ENCODE measurements at regions not wholly inside any gene's neighbourhood (a gene's known extent, or its start where the extent isn't known, plus 50 kb on each side); places are given as distances from the start of the nearest gene placed in this dataset.
"Not testable (repeated sequence)": the region's sequence is repeated elsewhere in the genome, so short reads cannot be mapped to it uniquely, and the experiment has no call there.

- not testable (repeated sequence) for H3K4me3 ChIP-seq (ENCODE audit: low read length in 3 of 3); H3K27ac ChIP-seq (ENCODE audit: low read depth, low read length); H3K9me3 ChIP-seq (ENCODE audit: control insufficient read depth in 3 of 3, low read length in 3 of 3); H3K27me3 ChIP-seq (ENCODE audit: control insufficient read depth in 3 of 3, insufficient read depth in 3 of 3, low read length in 3 of 3); H3K9ac ChIP-seq (ENCODE audit: low read depth in 1 of 3, low read length in 3 of 3); H3K36me3 ChIP-seq (ENCODE audit: control insufficient read depth in 3 of 3, insufficient read depth in 3 of 3, low read length in 3 of 3); H3K4me1 ChIP-seq (ENCODE audit: control insufficient read depth in 3 of 3, insufficient read depth in 3 of 3, low read length in 3 of 3)
Observed at GRCh38 chr9:41772541-41772940, 356.7 kb downstream of the CNTNAP3B start.

- H3K9me3 ChIP-seq (ENCODE audit: control insufficient read depth in 3 of 3, low read length in 3 of 3); H3K27me3 ChIP-seq (ENCODE audit: control insufficient read depth in 3 of 3, insufficient read depth in 3 of 3, low read length in 3 of 3); H3K27ac ChIP-seq (ENCODE audit: low read depth, low read length); H3K36me3 ChIP-seq (ENCODE audit: control insufficient read depth in 3 of 3, insufficient read depth in 3 of 3, low read length in 3 of 3); H3K9ac ChIP-seq (ENCODE audit: low read depth in 1 of 3, low read length in 3 of 3); H3K4me3 ChIP-seq (ENCODE audit: low read length in 3 of 3); H3K4me1 ChIP-seq (ENCODE audit: control insufficient read depth in 3 of 3, insufficient read depth in 3 of 3, low read length in 3 of 3): not testable (repeated sequence)
Observed at GRCh38 chr9:41771693-41772092, 357.5 kb downstream of the CNTNAP3B start.

- H3K27me3 ChIP-seq (ENCODE audit: control insufficient read depth in 3 of 3, insufficient read depth in 3 of 3, low read length in 3 of 3); H3K27ac ChIP-seq (ENCODE audit: low read depth, low read length); H3K9me3 ChIP-seq (ENCODE audit: control insufficient read depth in 3 of 3, low read length in 3 of 3); H3K4me3 ChIP-seq (ENCODE audit: low read length in 3 of 3); H3K36me3 ChIP-seq (ENCODE audit: control insufficient read depth in 3 of 3, insufficient read depth in 3 of 3, low read length in 3 of 3); H3K4me1 ChIP-seq (ENCODE audit: control insufficient read depth in 3 of 3, insufficient read depth in 3 of 3, low read length in 3 of 3); H3K9ac ChIP-seq (ENCODE audit: low read depth in 1 of 3, low read length in 3 of 3): not testable (repeated sequence)
Observed at GRCh38 chr9:41754822-41755221, 374.4 kb downstream of the CNTNAP3B start.

GRCh38 chr9:41754403-41754802 is 374.8 kb downstream of the CNTNAP3B start:
- not testable (repeated sequence) for H3K36me3 ChIP-seq (ENCODE audit: control insufficient read depth in 3 of 3, insufficient read depth in 3 of 3, low read length in 3 of 3); H3K4me1 ChIP-seq (ENCODE audit: control insufficient read depth in 3 of 3, insufficient read depth in 3 of 3, low read length in 3 of 3); H3K27me3 ChIP-seq (ENCODE audit: control insufficient read depth in 3 of 3, insufficient read depth in 3 of 3, low read length in 3 of 3); H3K4me3 ChIP-seq (ENCODE audit: low read length in 3 of 3); H3K27ac ChIP-seq (ENCODE audit: low read depth, low read length); H3K9ac ChIP-seq (ENCODE audit: low read depth in 1 of 3, low read length in 3 of 3); H3K9me3 ChIP-seq (ENCODE audit: control insufficient read depth in 3 of 3, low read length in 3 of 3)

GRCh38 chr9:41741897-41742296 is 387.3 kb downstream of the CNTNAP3B start:
- not testable (repeated sequence) for H3K9ac ChIP-seq (ENCODE audit: low read depth in 1 of 3, low read length in 3 of 3); H3K27ac ChIP-seq (ENCODE audit: low read depth, low read length); H3K4me1 ChIP-seq (ENCODE audit: control insufficient read depth in 3 of 3, insufficient read depth in 3 of 3, low read length in 3 of 3)

GRCh38 chr9:41741173-41741572 is 388.1 kb downstream of the CNTNAP3B start:
- not testable (repeated sequence) for H3K9me3 ChIP-seq (ENCODE audit: control insufficient read depth in 3 of 3, low read length in 3 of 3); H3K9ac ChIP-seq (ENCODE audit: low read depth in 1 of 3, low read length in 3 of 3); H3K27ac ChIP-seq (ENCODE audit: low read depth, low read length); H3K4me1 ChIP-seq (ENCODE audit: control insufficient read depth in 3 of 3, insufficient read depth in 3 of 3, low read length in 3 of 3); H3K27me3 ChIP-seq (ENCODE audit: control insufficient read depth in 3 of 3, insufficient read depth in 3 of 3, low read length in 3 of 3); H3K36me3 ChIP-seq (ENCODE audit: control insufficient read depth in 3 of 3, insufficient read depth in 3 of 3, low read length in 3 of 3); H3K4me3 ChIP-seq (ENCODE audit: low read length in 3 of 3)

More at GRCh38 chr9:41741897-41742296, 387.3 kb downstream of the CNTNAP3B start:
- not testable (repeated sequence) for H3K27me3 ChIP-seq (ENCODE audit: control insufficient read depth in 3 of 3, insufficient read depth in 3 of 3, low read length in 3 of 3); H3K9me3 ChIP-seq (ENCODE audit: control insufficient read depth in 3 of 3, low read length in 3 of 3); H3K36me3 ChIP-seq (ENCODE audit: control insufficient read depth in 3 of 3, insufficient read depth in 3 of 3, low read length in 3 of 3); H3K4me3 ChIP-seq (ENCODE audit: low read length in 3 of 3)

- H3K27ac ChIP-seq (ENCODE audit: low read depth, low read length); H3K9ac ChIP-seq (ENCODE audit: low read depth in 1 of 3, low read length in 3 of 3); H3K4me3 ChIP-seq (ENCODE audit: low read length in 3 of 3); H3K9me3 ChIP-seq (ENCODE audit: control insufficient read depth in 3 of 3, low read length in 3 of 3); H3K27me3 ChIP-seq (ENCODE audit: control insufficient read depth in 3 of 3, insufficient read depth in 3 of 3, low read length in 3 of 3); H3K36me3 ChIP-seq (ENCODE audit: control insufficient read depth in 3 of 3, insufficient read depth in 3 of 3, low read length in 3 of 3); H3K4me1 ChIP-seq (ENCODE audit: control insufficient read depth in 3 of 3, insufficient read depth in 3 of 3, low read length in 3 of 3): not testable (repeated sequence)
Observed at GRCh38 chr9:41738681-41739080, 390.5 kb downstream of the CNTNAP3B start.

GRCh38 chr9:41699190-41699589 is 430.0 kb downstream of the CNTNAP3B start:
- H3K27me3 ChIP-seq (ENCODE audit: control insufficient read depth in 3 of 3, insufficient read depth in 3 of 3, low read length in 3 of 3); H3K36me3 ChIP-seq (ENCODE audit: control insufficient read depth in 3 of 3, insufficient read depth in 3 of 3, low read length in 3 of 3); H3K27ac ChIP-seq (ENCODE audit: low read depth, low read length); H3K9me3 ChIP-seq (ENCODE audit: control insufficient read depth in 3 of 3, low read length in 3 of 3); H3K4me3 ChIP-seq (ENCODE audit: low read length in 3 of 3); H3K9ac ChIP-seq (ENCODE audit: low read depth in 1 of 3, low read length in 3 of 3); H3K4me1 ChIP-seq (ENCODE audit: control insufficient read depth in 3 of 3, insufficient read depth in 3 of 3, low read length in 3 of 3): not testable (repeated sequence)

- not testable (repeated sequence) for H3K4me1 ChIP-seq (ENCODE audit: control insufficient read depth in 3 of 3, insufficient read depth in 3 of 3, low read length in 3 of 3); H3K9me3 ChIP-seq (ENCODE audit: control insufficient read depth in 3 of 3, low read length in 3 of 3); H3K27me3 ChIP-seq (ENCODE audit: control insufficient read depth in 3 of 3, insufficient read depth in 3 of 3, low read length in 3 of 3); H3K27ac ChIP-seq (ENCODE audit: low read depth, low read length); H3K36me3 ChIP-seq (ENCODE audit: control insufficient read depth in 3 of 3, insufficient read depth in 3 of 3, low read length in 3 of 3); H3K4me3 ChIP-seq (ENCODE audit: low read length in 3 of 3); H3K9ac ChIP-seq (ENCODE audit: low read depth in 1 of 3, low read length in 3 of 3)
Observed at GRCh38 chr9:41697080-41697479, 432.1 kb downstream of the CNTNAP3B start.

GRCh38 chr9:41679312-41679711 is 449.9 kb downstream of the CNTNAP3B start:
- H3K27me3 ChIP-seq (ENCODE audit: control insufficient read depth in 3 of 3, insufficient read depth in 3 of 3, low read length in 3 of 3); H3K9me3 ChIP-seq (ENCODE audit: control insufficient read depth in 3 of 3, low read length in 3 of 3); H3K36me3 ChIP-seq (ENCODE audit: control insufficient read depth in 3 of 3, insufficient read depth in 3 of 3, low read length in 3 of 3); H3K9ac ChIP-seq (ENCODE audit: low read depth in 1 of 3, low read length in 3 of 3); H3K27ac ChIP-seq (ENCODE audit: low read depth, low read length); H3K4me1 ChIP-seq (ENCODE audit: control insufficient read depth in 3 of 3, insufficient read depth in 3 of 3, low read length in 3 of 3); H3K4me3 ChIP-seq (ENCODE audit: low read length in 3 of 3): not testable (repeated sequence)

- not testable (repeated sequence) for H3K27ac ChIP-seq (ENCODE audit: low read depth, low read length); H3K27me3 ChIP-seq (ENCODE audit: control insufficient read depth in 3 of 3, insufficient read depth in 3 of 3, low read length in 3 of 3); H3K9me3 ChIP-seq (ENCODE audit: control insufficient read depth in 3 of 3, low read length in 3 of 3); H3K4me1 ChIP-seq (ENCODE audit: control insufficient read depth in 3 of 3, insufficient read depth in 3 of 3, low read length in 3 of 3); H3K9ac ChIP-seq (ENCODE audit: low read depth in 1 of 3, low read length in 3 of 3); H3K4me3 ChIP-seq (ENCODE audit: low read length in 3 of 3); H3K36me3 ChIP-seq (ENCODE audit: control insufficient read depth in 3 of 3, insufficient read depth in 3 of 3, low read length in 3 of 3)
Observed at GRCh38 chr9:41663497-41664036, 465.7 kb downstream of the CNTNAP3B start.
